ENCODE measurements at regions not wholly inside any gene's neighbourhood (a gene's known extent, or its start where the extent isn't known, plus 50 kb on each side); places are given as distances from the start of the nearest gene placed in this dataset.

- ChIA-PET CTCF (no interaction called here), POLR2A (no interaction called here)
- no peak for TF ChIP-seq FOXK2 (IDR thresholded peaks at IDR 0.05)
- TF ChIP-seq BHLHE40 (IDR thresholded peaks at IDR 0.05; ENCODE audit: borderline replicate concordance) = no peak
- no peak for TF ChIP-seq ARNT (IDR thresholded peaks at IDR 0.05)
- no peak for TF ChIP-seq ZNF384 (IDR thresholded peaks at IDR 0.05)
- no peak for TF ChIP-seq SP1 (IDR thresholded peaks at IDR 0.05)
- no peak for TF ChIP-seq FOXA1 (IDR thresholded peaks at IDR 0.05)
- TF ChIP-seq PKNOX1 (IDR thresholded peaks at IDR 0.05) = no peak
- no peak for TF ChIP-seq NFRKB (IDR thresholded peaks at IDR 0.05)
- no peak for TF ChIP-seq ELF4 (IDR thresholded peaks at IDR 0.05)
- TF ChIP-seq HDGF (IDR thresholded peaks at IDR 0.05; ENCODE audit: borderline replicate concordance) = no peak
- TF ChIP-seq TARDBP (IDR thresholded peaks at IDR 0.05) = no peak
- no peak for TF ChIP-seq L3MBTL2 (conservative IDR thresholded peaks at IDR 0.05)
- TF ChIP-seq CTBP1 (IDR thresholded peaks at IDR 0.05; ENCODE audit: borderline replicate concordance) = no peak
- no peak for TF ChIP-seq SUZ12 (IDR thresholded peaks at IDR 0.05)
- no peak for TF ChIP-seq FOXM1 (IDR thresholded peaks at IDR 0.05; ENCODE audit: borderline replicate concordance)
- TF ChIP-seq LEF1 (IDR thresholded peaks at IDR 0.05; ENCODE audit: borderline replicate concordance) = no peak
- DNase-seq (ENCODE audit: extremely low spot score) = no peak
Observed at GRCh38 chr11:92775003-92775676, 194.3 kb upstream of the MTNR1B start.

GRCh38 chr11:92776676-92777075 is 192.8 kb upstream of the MTNR1B start:
- ChIA-PET POLR2A (no interaction called here), CTCF (interaction anchor here (0.6 kb wide), 1 partner anchor 44 kb away, joined by 3 read pairs; no protein-coding TSS in a partner anchor)
- no peak for DNase-seq (ENCODE audit: extremely low spot score)
- TF ChIP-seq NFRKB (IDR thresholded peaks at IDR 0.05) (no peak), SP1 (IDR thresholded peaks at IDR 0.05) (no peak), PKNOX1 (IDR thresholded peaks at IDR 0.05) (no peak), SUZ12 (IDR thresholded peaks at IDR 0.05) (no peak), ARNT (IDR thresholded peaks at IDR 0.05) (no peak), TARDBP (IDR thresholded peaks at IDR 0.05) (no peak), HDGF (IDR thresholded peaks at IDR 0.05; ENCODE audit: borderline replicate concordance) (no peak), BHLHE40 (IDR thresholded peaks at IDR 0.05; ENCODE audit: borderline replicate concordance) (no peak), FOXA1 (IDR thresholded peaks at IDR 0.05) (no peak), LEF1 (IDR thresholded peaks at IDR 0.05; ENCODE audit: borderline replicate concordance) (no peak)

- CTCF ChIA-PET = no interaction called here
Observed at GRCh38 chr11:92779746-92780145, 189.7 kb upstream of the MTNR1B start.

GRCh38 chr11:92781151-92781550 is 188.3 kb upstream of the MTNR1B start:
- TF ChIP-seq SP1 (IDR thresholded peaks at IDR 0.05) (no peak), PKNOX1 (IDR thresholded peaks at IDR 0.05) (no peak), CTBP1 (IDR thresholded peaks at IDR 0.05; ENCODE audit: borderline replicate concordance) (no peak), ZNF384 (IDR thresholded peaks at IDR 0.05) (no peak), ELF4 (IDR thresholded peaks at IDR 0.05) (no peak), LEF1 (IDR thresholded peaks at IDR 0.05; ENCODE audit: borderline replicate concordance) (no peak), ARNT (IDR thresholded peaks at IDR 0.05) (no peak), L3MBTL2 (conservative IDR thresholded peaks at IDR 0.05) (no peak), FOXA1 (IDR thresholded peaks at IDR 0.05) (no peak), NFRKB (IDR thresholded peaks at IDR 0.05) (no peak), FOXM1 (IDR thresholded peaks at IDR 0.05; ENCODE audit: borderline replicate concordance) (no peak), BHLHE40 (IDR thresholded peaks at IDR 0.05; ENCODE audit: borderline replicate concordance) (no peak), HDGF (IDR thresholded peaks at IDR 0.05; ENCODE audit: borderline replicate concordance) (no peak), SUZ12 (IDR thresholded peaks at IDR 0.05) (no peak), TARDBP (IDR thresholded peaks at IDR 0.05) (no peak)
- ChIA-PET CTCF (no interaction called here), POLR2A (no interaction called here)
- no peak for DNase-seq (ENCODE audit: extremely low spot score)

More at GRCh38 chr11:92779746-92780145, 189.7 kb upstream of the MTNR1B start:
- no peak for DNase-seq (ENCODE audit: extremely low spot score)
- POLR2A ChIA-PET = no interaction called here
- no peak for TF ChIP-seq FOXK2 (IDR thresholded peaks at IDR 0.05)
- TF ChIP-seq TARDBP (IDR thresholded peaks at IDR 0.05) = no peak
- TF ChIP-seq ARNT (IDR thresholded peaks at IDR 0.05) = no peak
- TF ChIP-seq L3MBTL2 (conservative IDR thresholded peaks at IDR 0.05) = no peak
- TF ChIP-seq LEF1 (IDR thresholded peaks at IDR 0.05; ENCODE audit: borderline replicate concordance) = no peak
- TF ChIP-seq HDGF (IDR thresholded peaks at IDR 0.05; ENCODE audit: borderline replicate concordance) = no peak
- no peak for TF ChIP-seq SUZ12 (IDR thresholded peaks at IDR 0.05)
- no peak for TF ChIP-seq FOXM1 (IDR thresholded peaks at IDR 0.05; ENCODE audit: borderline replicate concordance)
- TF ChIP-seq BHLHE40 (IDR thresholded peaks at IDR 0.05; ENCODE audit: borderline replicate concordance) = no peak
- TF ChIP-seq CTBP1 (IDR thresholded peaks at IDR 0.05; ENCODE audit: borderline replicate concordance) = no peak

- POLR2A ChIA-PET = no interaction called here
- TF ChIP-seq LEF1 (IDR thresholded peaks at IDR 0.05; ENCODE audit: borderline replicate concordance) (no peak), TARDBP (IDR thresholded peaks at IDR 0.05) (no peak), FOXA1 (IDR thresholded peaks at IDR 0.05) (no peak)
- DNase-seq (ENCODE audit: extremely low spot score) = no peak
- CTCF ChIA-PET = no interaction called here
Observed at GRCh38 chr11:92782806-92783205, 186.6 kb upstream of the MTNR1B start.

GRCh38 chr11:92784331-92784730 is 185.1 kb upstream of the MTNR1B start:
- ChIA-PET POLR2A (no interaction called here), CTCF (no interaction called here)
- DNase-seq (ENCODE audit: extremely low spot score) = no peak
- TF ChIP-seq L3MBTL2 (conservative IDR thresholded peaks at IDR 0.05) = no peak
- TF ChIP-seq HDGF (IDR thresholded peaks at IDR 0.05; ENCODE audit: borderline replicate concordance) = no peak
- no peak for TF ChIP-seq NFRKB (IDR thresholded peaks at IDR 0.05)
- TF ChIP-seq ELF4 (IDR thresholded peaks at IDR 0.05) = no peak

All from HEK293T (cell line).